Activated naive CD4-positive, alpha-beta T cell treated with anti-CD3 and anti-CD28 coated beads, Interleukin-2, amount 50 U/mL, for 24 hours (primary cell): ENCODE measurements at regions not wholly inside any gene's neighbourhood (a gene's known extent, or its start where the extent isn't known, plus 50 kb on each side); places are given as distances from the start of the nearest gene placed in this dataset.

ENCODE experiments used
- H3K27ac Mint-ChIP-seq: one replicate; pipeline ENCODE4 v1.8.0; 2021; ENCODE audit warnings: mild to moderate bottlenecking, mixed read lengths
- H3K27me3 Mint-ChIP-seq: one replicate; pipeline ENCODE4 v1.8.0; 2021; ENCODE audit warnings: mixed read lengths
- H3K36me3 Mint-ChIP-seq: one replicate; pipeline ENCODE4 v1.8.0; 2021; ENCODE audit warnings: mixed read lengths
- H3K4me1 Mint-ChIP-seq: one replicate; pipeline ENCODE4 v1.8.0; 2021; ENCODE audit warnings: mixed read lengths
- H3K4me3 Mint-ChIP-seq: one replicate; pipeline ENCODE4 v1.8.0; 2021; ENCODE audit warnings: mild to moderate bottlenecking, mixed read lengths
- H3K9me3 Mint-ChIP-seq: one replicate; pipeline ENCODE4 v1.8.0; 2021; ENCODE audit warnings: mixed read lengths

DNA sequence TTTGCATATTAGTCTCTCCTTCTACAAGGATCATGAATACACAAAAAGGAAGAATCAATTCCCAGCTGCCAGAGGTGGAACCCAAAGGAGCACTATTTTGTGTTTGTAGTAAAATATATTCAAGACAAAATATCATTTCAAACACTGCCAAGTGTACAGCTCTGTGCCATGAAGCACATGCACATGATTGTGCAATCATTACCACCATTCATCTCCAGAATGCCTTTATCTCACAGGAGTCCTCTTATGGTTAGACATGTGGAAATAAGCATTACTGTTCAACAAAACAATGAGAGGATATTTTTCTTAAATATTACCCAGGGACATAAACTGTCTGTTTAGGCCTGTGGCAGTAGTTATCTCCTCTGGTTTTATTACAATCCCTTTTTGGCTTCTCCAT, 151.4 kb upstream of the PPP1R3A start:
- Mint-ChIP-seq H3K36me3 (no peaks in the 10 kb centered on the region), H3K4me3 (no peak overlapping the region), H3K9me3 (no peaks in the 10 kb centered on the region), H3K4me1 (no peaks in the 10 kb centered on the region), H3K27ac (no peak overlapping the region), H3K27me3 (no peaks in the 10 kb centered on the region)

GRCh38 chr7:114062810-114063209, 144.0 kb upstream of the PPP1R3A start:
- Mint-ChIP-seq H3K27me3 (peaks cover 5% of the 10 kb centered on the region), H3K36me3 (no peaks in the 10 kb centered on the region), H3K4me1 (no peaks in the 10 kb centered on the region), H3K9me3 (no peaks in the 10 kb centered on the region), H3K27ac (no peak overlapping the region), H3K4me3 (no peak overlapping the region)

DNA sequence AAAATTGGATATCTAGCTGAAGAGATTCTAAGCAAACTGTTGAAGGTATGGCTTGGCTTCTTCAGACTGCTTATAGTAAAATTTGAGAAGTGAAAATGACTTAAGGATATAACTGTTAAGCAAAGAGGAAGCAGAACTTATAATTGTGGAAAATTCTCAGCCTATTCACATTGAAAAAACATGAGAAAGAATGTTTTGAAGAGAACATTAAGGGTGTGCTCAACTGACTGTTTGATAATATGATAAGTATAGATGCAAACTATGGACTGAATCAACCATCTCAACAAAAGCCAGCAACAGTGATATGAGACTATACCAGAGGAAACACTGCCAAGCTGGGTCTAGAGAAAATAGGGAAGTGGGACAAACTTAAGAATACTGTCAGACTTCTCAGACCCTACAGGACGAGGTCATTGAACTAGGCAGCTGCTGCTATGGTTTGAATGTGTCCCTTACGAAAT, 133.1 kb upstream of the PPP1R3A start:
- H3K36me3 Mint-ChIP-seq = no peaks in the 10 kb centered on the region
- no peak overlapping the region for H3K27ac Mint-ChIP-seq
- no peaks in the 10 kb centered on the region for H3K27me3 Mint-ChIP-seq
- peaks cover 12% of the 10 kb centered on the region for H3K4me1 Mint-ChIP-seq
- no peak overlapping the region for H3K4me3 Mint-ChIP-seq
- no peaks in the 10 kb centered on the region for H3K9me3 Mint-ChIP-seq

GRCh38 chr7:114050571-114050970, 131.8 kb upstream of the PPP1R3A start:
- Mint-ChIP-seq H3K9me3 (no peaks in the 10 kb centered on the region), H3K27me3 (no peaks in the 10 kb centered on the region), H3K36me3 (no peaks in the 10 kb centered on the region), H3K4me1 (peaks cover 12% of the 10 kb centered on the region), H3K27ac (no peak overlapping the region), H3K4me3 (no peak overlapping the region)

DNA sequence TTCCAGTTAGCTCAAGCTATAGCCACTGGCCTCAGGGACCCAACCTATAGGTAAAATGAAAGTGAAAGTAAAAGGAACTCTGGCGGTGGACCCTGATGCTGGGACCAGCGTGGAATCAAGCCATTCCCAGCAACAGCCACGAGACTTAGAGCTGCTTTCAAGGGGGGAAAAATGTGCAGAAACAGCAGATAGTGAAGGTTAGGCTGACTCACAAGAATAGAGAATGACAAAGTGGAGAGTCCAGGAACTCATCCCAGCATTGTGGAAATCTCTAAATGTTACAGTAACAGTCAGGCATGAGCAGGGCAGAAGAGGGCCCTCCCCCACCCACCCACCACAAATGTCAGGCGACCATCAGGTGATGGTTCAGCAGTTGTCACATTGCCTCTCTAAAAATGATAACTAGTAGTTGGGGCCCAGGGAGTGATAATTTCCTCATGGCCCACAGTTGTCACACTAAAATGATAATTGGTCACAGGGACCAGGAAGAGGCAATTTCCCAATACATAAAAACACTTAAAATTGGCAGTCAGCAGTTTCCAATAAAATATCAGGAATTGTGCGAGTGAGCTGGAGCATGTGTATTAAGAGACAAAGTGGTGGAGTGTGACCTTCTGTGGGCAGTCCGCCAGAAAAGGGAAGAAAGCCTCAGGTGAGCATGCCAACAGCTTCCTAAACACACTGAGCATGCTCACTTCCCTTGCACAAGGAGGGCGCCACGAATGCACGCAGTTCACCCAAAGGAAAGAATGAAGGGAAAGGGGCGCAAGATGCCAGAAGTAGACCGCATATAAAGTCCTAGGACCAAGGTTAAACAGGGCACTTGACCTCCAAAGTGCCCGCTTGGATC, 129.8 kb upstream of the PPP1R3A start:
- Mint-ChIP-seq H3K4me1 (peaks cover 12% of the 10 kb centered on the region), H3K9me3 (no peaks in the 10 kb centered on the region), H3K27me3 (no peaks in the 10 kb centered on the region), H3K27ac (no peak overlapping the region), H3K36me3 (no peaks in the 10 kb centered on the region), H3K4me3 (peak overlapping the region; percentile 77)

GRCh38 chr7:114047889-114048288, 129.1 kb upstream of the PPP1R3A start:
- peaks cover 12% of the 10 kb centered on the region for H3K4me1 Mint-ChIP-seq

GRCh38 chr7:114033475-114033874, 114.7 kb upstream of the PPP1R3A start:
- Mint-ChIP-seq H3K27me3 (no peaks in the 10 kb centered on the region), H3K27ac (no peak overlapping the region), H3K36me3 (no peaks in the 10 kb centered on the region)

More at GRCh38 chr7:114047889-114048288, 129.1 kb upstream of the PPP1R3A start:
- Mint-ChIP-seq H3K4me3 (peak overlapping the region; percentile 77), H3K27me3 (no peaks in the 10 kb centered on the region), H3K36me3 (no peaks in the 10 kb centered on the region), H3K27ac (no peak overlapping the region), H3K9me3 (no peaks in the 10 kb centered on the region)

DNA sequence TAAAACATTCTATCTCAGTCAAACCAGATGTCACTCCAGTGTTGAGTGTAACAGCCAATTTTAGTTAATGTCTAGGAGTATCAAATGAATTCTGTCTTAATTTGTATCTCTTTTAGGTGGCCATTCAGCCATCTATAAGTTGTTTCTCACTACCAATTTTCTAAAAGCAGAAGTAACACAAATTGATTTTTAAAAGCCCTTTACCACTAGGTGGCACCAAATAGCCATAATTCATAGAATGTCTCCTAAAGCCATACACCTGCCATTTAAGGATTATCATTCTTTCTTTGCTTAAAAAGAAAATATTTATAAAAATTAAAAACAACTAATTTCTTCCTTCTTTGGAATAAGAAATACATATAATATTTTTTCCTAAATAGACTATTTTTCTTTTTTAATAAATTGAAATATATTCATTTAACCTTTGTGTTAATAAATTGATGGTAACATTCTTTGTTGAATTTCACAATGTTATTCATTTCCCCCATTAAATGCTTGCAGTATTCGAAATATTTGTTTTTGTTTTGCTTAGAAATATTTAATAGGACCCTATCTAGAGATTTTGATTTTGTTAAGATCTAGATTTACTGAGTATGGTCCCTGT, 107.8 kb upstream of the PPP1R3A start:
- no peaks in the 10 kb centered on the region for H3K36me3 Mint-ChIP-seq

More at GRCh38 chr7:114033475-114033874, 114.7 kb upstream of the PPP1R3A start:
- H3K9me3 Mint-ChIP-seq = no peaks in the 10 kb centered on the region
- H3K4me1 Mint-ChIP-seq = no peaks in the 10 kb centered on the region
- no peak overlapping the region for H3K4me3 Mint-ChIP-seq

DNA sequence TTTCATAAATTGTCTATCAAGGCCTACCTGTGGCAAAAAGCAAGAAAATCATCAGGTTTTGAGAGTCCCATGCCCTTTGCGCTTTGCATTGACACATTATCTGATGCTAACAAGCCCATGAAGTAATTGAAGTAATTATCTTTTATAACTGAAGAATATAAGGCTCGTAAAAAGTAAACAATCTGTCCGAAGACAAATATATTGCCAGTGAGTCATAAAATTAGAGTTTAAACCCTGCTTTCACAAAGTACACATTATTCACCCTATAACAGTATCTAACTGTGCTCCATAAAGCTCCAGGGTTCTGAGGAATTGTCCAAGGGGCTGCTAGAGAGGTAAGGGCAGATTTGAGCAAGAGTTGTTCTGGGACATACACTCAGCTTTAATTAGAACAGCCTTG, 102.3 kb upstream of the PPP1R3A start:
- Mint-ChIP-seq H3K9me3 (no peaks in the 10 kb centered on the region), H3K27me3 (no peaks in the 10 kb centered on the region), H3K4me3 (no peak overlapping the region), H3K36me3 (no peaks in the 10 kb centered on the region), H3K4me1 (no peaks in the 10 kb centered on the region), H3K27ac (no peak overlapping the region)

More for the DNA sequence above, 107.8 kb upstream of the PPP1R3A start:
- Mint-ChIP-seq H3K4me3 (no peak overlapping the region), H3K27me3 (no peaks in the 10 kb centered on the region), H3K9me3 (no peaks in the 10 kb centered on the region), H3K4me1 (no peaks in the 10 kb centered on the region), H3K27ac (no peak overlapping the region)

GRCh38 chr7:114008696-114009095, 89.9 kb upstream of the PPP1R3A start:
- H3K4me3 Mint-ChIP-seq = no peak overlapping the region
- H3K36me3 Mint-ChIP-seq = no peaks in the 10 kb centered on the region
- H3K27me3 Mint-ChIP-seq = no peaks in the 10 kb centered on the region
- H3K4me1 Mint-ChIP-seq = no peaks in the 10 kb centered on the region
- no peaks in the 10 kb centered on the region for H3K9me3 Mint-ChIP-seq
- H3K27ac Mint-ChIP-seq = no peak overlapping the region

DNA sequence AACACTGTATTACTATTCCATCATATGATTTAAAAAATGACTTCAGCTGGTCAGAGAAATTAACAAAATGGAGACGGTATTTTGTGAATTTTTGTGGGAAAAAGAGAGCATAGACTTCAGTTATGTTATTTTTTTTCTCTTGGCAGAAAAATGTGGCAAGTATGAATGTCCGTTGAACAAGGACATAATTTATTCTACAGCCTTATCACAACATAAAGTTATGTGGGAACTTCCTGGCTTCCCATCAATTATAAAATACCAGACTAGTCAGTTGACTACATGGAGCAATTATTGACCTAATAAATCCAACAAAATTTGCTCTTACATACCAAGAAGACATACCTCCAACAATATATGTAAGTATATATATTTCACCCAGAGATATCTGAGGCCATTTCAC, 88.6 kb upstream of the PPP1R3A start:
- Mint-ChIP-seq H3K4me1 (no peaks in the 10 kb centered on the region), H3K27me3 (no peaks in the 10 kb centered on the region), H3K27ac (no peak overlapping the region), H3K9me3 (peaks cover 2% of the 10 kb centered on the region), H3K36me3 (no peaks in the 10 kb centered on the region), H3K4me3 (no peak overlapping the region)

DNA sequence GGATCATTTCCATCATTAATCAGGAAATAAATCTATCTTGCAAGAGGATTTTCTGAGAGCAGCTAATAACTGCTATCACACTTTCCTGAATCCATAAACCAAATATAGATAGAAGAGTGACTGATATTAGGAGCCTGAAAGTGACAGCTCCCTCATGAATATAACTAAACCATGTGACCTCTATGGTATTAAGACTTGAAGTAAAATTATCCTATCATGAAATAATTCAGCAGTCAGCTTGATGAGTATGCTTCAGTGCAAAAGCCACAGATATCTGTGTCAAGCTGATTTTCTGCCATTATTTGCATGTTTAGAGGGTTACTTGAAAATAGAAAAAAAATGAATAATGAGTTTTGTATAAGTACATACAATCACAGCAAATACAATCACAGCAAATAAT, 80.1 kb upstream of the PPP1R3A start:
- Mint-ChIP-seq H3K4me3 (no peak overlapping the region), H3K27ac (no peak overlapping the region), H3K36me3 (no peaks in the 10 kb centered on the region), H3K27me3 (no peaks in the 10 kb centered on the region), H3K9me3 (peaks cover 8% of the 10 kb centered on the region), H3K4me1 (no peaks in the 10 kb centered on the region)

GRCh38 chr7:113996405-113996804, 77.6 kb upstream of the PPP1R3A start:
- no peaks in the 10 kb centered on the region for H3K4me1 Mint-ChIP-seq
- no peak overlapping the region for H3K4me3 Mint-ChIP-seq
- no peak overlapping the region for H3K27ac Mint-ChIP-seq
- no peaks in the 10 kb centered on the region for H3K9me3 Mint-ChIP-seq
- H3K27me3 Mint-ChIP-seq = no peaks in the 10 kb centered on the region
- H3K36me3 Mint-ChIP-seq = no peaks in the 10 kb centered on the region

- H3K27me3 Mint-ChIP-seq = no peaks in the 10 kb centered on the region
- H3K27ac Mint-ChIP-seq = no peak overlapping the region
- no peak overlapping the region for H3K4me3 Mint-ChIP-seq
- H3K9me3 Mint-ChIP-seq = no peaks in the 10 kb centered on the region
- H3K36me3 Mint-ChIP-seq = no peaks in the 10 kb centered on the region
- H3K4me1 Mint-ChIP-seq = no peaks in the 10 kb centered on the region
Measured at GRCh38 chr7:113986216-113986615, 67.4 kb upstream of the PPP1R3A start.

DNA sequence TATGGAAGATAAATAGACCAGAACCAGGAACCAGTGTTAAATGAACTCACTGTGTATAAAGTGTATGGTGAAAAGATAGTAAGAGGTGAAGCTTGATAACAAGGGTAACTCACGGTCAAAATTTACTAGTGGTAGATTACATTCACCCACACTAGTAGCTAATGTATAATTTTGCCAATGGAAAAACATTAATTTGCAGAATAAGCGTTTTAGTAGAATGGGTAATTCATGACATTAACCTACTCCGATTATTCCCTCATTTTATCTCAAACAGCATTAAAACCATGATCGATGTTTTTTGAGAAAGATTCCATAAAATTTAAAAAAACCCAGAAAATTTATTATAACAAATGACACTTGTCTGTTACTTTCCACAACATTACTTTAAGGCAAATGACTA, 57.7 kb upstream of the PPP1R3A start:
- no peaks in the 10 kb centered on the region for H3K27me3 Mint-ChIP-seq
- H3K9me3 Mint-ChIP-seq = peaks cover 4% of the 10 kb centered on the region
- no peaks in the 10 kb centered on the region for H3K36me3 Mint-ChIP-seq
- no peak overlapping the region for H3K4me3 Mint-ChIP-seq
- no peaks in the 10 kb centered on the region for H3K4me1 Mint-ChIP-seq
- no peak overlapping the region for H3K27ac Mint-ChIP-seq

DNA sequence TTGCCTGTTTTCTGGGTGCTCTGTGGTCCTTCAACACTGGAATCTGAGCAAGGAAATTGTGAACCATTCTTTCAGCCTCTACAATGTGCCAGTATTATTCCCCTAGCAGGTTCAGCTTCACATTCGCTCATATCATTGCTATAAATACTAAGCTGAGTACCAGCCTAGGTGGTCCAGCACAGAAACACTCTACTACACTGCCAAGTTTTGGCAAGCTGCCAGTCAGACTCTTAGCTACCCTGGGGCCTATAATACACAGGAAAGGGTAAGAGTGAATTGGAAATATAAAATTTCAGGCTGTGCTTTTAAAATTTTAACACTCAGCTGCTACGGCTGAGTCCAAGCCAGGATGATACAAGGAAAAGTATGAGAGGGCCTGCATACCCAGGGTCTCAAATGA, 49.9 kb upstream of the PPP1R3A start:
- Mint-ChIP-seq H3K4me3 (no peak overlapping the region), H3K27ac (no peak overlapping the region), H3K27me3 (no peaks in the 10 kb centered on the region), H3K4me1 (no peaks in the 10 kb centered on the region), H3K36me3 (no peaks in the 10 kb centered on the region), H3K9me3 (no peaks in the 10 kb centered on the region)
